HG03108 (cell line): ENCODE measurements at regions not wholly inside any gene's neighbourhood (a gene's known extent, or its start where the extent isn't known, plus 50 kb on each side); places are given as distances from the start of the nearest gene placed in this dataset.
"Not testable (repeated sequence)": the region's sequence is repeated elsewhere in the genome, so short reads cannot be mapped to it uniquely, and the experiment has no call there.

Experiments used
- ATAC-seq: cut with Tn5 transposase; IDR thresholded peaks from one replicate; pipeline ENCODE4 v1.9.1; 2021; ENCODE audit warnings: moderate library complexity; ENCODE audit not compliant: unreplicated experiment

- no peak for ATAC-seq
Measured at GRCh38 chr6:125586605-125587004, 162.8 kb upstream of the HEY2 start.

GRCh38 chr6:125587666-125588632, 161.5 kb upstream of the HEY2 start:
- ATAC-seq = no peak

- not testable (repeated sequence) for ATAC-seq
Measured at GRCh38 chr6:125591796-125592195, 157.6 kb upstream of the HEY2 start.

GRCh38 chr6:125593746-125594145, 155.7 kb upstream of the HEY2 start:
- ATAC-seq = no peak

- no peak for ATAC-seq
Measured at GRCh38 chr6:125596020-125596419, 153.4 kb upstream of the HEY2 start.

GRCh38 chr6:125597411-125598253, 151.8 kb upstream of the HEY2 start:
- ATAC-seq = peak; percentile 59

GRCh38 chr6:125598422-125598821, 151.0 kb upstream of the HEY2 start:
- ATAC-seq = no peak

GRCh38 chr6:125604257-125604656, 145.2 kb upstream of the HEY2 start:
- no peak for ATAC-seq

GRCh38 chr6:125611573-125612344, 137.7 kb upstream of the HEY2 start:
- ATAC-seq = no peak

- ATAC-seq = no peak
Measured at GRCh38 chr6:125612345-125612846, 137.0 kb upstream of the HEY2 start.

- ATAC-seq = no peak
Measured at GRCh38 chr6:125618629-125619028, 130.8 kb upstream of the HEY2 start.

GRCh38 chr6:125623085-125623484, 126.3 kb upstream of the HEY2 start:
- no peak for ATAC-seq

- ATAC-seq = no peak
Measured at GRCh38 chr6:125631165-125631564, 118.3 kb upstream of the HEY2 start.

GRCh38 chr6:125636011-125636410, 113.4 kb upstream of the HEY2 start:
- not testable (repeated sequence) for ATAC-seq

- ATAC-seq = no peak
Measured at GRCh38 chr6:125636671-125637070, 112.8 kb upstream of the HEY2 start.

GRCh38 chr6:125637207-125637606, 112.2 kb upstream of the HEY2 start:
- peak; percentile 58 for ATAC-seq

GRCh38 chr6:125639466-125640020, 109.9 kb upstream of the HEY2 start:
- no peak for ATAC-seq

- ATAC-seq = no peak
Measured at GRCh38 chr6:125640441-125641150, 108.8 kb upstream of the HEY2 start.

GRCh38 chr6:125643967-125644661, 105.3 kb upstream of the HEY2 start:
- ATAC-seq = not testable (repeated sequence)
